ENCODE measurements at regions not wholly inside any gene's neighbourhood (a gene's known extent, or its start where the extent isn't known, plus 50 kb on each side); places are given as distances from the start of the nearest gene placed in this dataset.

DNA sequence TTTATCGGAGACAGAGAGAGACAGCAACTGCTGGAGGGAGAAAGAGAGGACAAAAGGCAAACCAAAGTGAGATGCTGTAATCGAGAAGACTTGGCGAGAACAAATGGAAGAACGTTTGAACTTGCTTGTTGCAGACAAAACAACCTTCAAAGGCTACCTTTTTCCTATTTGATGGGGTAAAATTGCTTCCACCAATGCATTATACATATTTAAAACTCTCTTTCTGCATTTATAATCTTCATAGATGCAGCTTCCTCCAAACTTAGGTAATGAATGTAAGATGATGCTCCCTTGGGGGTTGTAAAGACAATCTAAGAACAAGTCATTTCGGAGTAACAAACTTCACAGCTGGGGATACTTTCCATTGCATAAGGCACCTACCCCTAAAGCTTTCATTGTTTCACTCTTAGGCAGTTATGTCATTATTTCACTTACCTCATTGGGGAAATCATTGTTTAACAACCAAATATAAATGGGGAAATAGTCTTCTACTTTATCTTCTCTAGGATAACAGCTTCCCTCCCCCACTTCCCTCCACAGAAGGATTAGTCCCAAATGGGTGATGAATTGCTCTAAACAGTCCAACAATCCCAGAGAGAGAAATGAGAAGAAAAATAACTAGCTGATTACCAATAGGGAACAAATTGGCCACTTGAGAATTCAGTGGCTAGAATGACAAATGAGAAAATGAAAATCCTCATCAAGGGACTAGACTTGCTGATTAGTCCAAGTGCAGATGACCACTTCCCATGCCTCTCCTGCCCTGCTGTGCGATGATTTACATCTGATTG, 269.8 kb upstream of the ADAMTS9 start:
- DNase-seq (ENCODE audit: low read depth): no peak
- TF ChIP-seq, protein P1, sequence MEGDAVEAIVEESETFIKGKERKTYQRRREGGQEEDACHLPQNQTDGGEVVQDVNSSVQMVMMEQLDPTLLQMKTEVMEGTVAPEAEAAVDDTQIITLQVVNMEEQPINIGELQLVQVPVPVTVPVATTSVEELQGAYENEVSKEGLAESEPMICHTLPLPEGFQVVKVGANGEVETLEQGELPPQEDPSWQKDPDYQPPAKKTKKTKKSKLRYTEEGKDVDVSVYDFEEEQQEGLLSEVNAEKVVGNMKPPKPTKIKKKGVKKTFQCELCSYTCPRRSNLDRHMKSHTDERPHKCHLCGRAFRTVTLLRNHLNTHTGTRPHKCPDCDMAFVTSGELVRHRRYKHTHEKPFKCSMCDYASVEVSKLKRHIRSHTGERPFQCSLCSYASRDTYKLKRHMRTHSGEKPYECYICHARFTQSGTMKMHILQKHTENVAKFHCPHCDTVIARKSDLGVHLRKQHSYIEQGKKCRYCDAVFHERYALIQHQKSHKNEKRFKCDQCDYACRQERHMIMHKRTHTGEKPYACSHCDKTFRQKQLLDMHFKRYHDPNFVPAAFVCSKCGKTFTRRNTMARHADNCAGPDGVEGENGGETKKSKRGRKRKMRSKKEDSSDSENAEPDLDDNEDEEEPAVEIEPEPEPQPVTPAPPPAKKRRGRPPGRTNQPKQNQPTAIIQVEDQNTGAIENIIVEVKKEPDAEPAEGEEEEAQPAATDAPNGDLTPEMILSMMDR (IDR thresholded peaks at IDR 0.05; ENCODE audit: insufficient read depth, low read length): no peak
- no peak overlapping the region for H3K4me3 ChIP-seq (ENCODE audit: low read depth, low read length)

DNA sequence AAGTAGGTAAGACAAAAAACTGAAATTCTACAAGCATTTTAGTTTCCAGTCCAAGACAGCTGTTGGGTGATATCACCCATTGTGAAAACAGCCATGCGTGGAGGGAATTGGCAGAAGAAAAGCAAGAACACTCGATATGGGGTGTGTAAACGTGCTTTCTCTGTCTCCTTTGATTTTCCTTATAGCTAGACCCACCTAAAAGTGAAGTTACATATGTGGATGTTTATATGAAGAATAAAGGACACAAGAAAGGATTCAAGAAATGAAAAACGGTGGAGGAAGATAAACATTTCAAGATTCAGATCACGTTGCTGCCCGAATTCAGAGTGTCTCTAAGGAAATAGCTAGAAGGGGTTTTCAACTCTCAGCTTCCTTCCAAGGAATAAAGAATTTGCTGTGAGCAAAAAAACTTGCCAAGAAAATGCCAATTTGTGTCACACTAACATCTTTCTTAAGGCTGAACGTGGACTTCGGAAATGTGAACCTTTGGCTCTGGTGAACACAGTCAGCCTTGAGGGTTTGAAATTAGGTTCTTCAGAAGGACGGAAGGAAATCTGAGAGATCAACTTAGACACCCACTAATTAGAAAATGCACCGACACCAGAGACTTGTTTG, 269.0 kb upstream of the ADAMTS9 start:
- DNase-seq (ENCODE audit: low read depth): no peak
- H3K4me3 ChIP-seq (ENCODE audit: low read depth, low read length): no peak overlapping the region
- TF ChIP-seq, protein P1 (IDR thresholded peaks at IDR 0.05; ENCODE audit: insufficient read depth, low read length): no peak

DNA sequence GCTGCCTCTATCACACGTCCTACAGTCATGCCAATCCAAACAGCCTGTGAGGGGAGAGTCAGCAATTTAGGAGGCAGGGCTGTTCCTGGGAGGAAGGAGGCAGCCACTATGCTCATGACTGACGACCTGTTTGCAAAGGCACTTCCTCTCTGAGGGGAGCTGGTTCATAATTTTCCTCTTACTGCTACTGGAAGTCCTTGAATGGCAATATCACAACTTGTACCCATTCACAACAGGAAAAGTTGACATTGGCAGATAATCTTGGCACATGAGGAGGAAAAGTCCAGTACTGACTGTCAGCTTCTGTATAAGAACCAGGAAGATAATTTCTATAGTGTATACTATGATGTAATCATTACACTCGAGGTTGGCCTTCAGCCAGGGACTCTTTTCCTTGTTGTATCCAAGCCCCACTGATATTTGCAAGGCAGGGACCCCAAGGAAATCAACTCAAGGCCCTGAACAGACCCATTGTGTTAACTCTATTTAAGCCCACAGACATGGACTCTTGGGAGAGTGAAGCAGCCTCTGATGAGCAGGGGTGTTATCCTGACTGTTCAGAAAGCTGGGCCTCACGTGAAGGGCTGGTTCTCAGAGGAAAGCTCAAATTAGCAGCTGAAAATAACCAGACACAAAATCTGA, 267.3 kb upstream of the ADAMTS9 start:
- H3K4me3 ChIP-seq (ENCODE audit: low read depth, low read length): no peak overlapping the region
- TF ChIP-seq, protein P1 (IDR thresholded peaks at IDR 0.05; ENCODE audit: insufficient read depth, low read length): no peak
- DNase-seq (ENCODE audit: low read depth): no peak

DNA sequence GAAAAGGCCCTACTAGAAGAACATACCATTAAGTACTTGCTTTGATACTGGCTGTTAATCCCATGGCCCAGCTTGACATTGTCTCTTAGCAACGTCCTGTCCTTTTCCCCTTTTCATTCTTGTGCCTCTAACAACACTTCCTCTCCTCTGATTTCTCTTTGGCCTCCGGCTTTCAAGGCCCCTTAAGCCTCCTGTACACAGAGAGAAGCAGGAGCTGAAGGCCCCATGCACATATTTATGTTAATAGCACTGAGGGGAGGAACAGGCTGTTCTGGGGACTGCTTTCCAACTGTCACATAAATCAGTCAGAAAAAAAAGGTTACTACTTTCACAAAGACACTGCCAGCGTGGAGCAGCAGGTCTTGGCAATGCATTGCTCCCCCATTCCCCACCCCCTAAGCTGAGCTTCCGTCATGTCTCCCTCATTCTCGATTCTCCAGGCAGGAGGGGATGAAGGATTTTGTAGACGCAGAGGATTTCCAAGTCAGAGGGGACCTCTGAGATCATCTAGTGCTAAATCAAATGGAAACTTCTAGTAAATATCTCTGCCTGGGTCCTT, 257.4 kb upstream of the ADAMTS9 start:
- DNase-seq (ENCODE audit: low read depth): no peak
- TF ChIP-seq, protein P1 (IDR thresholded peaks at IDR 0.05; ENCODE audit: insufficient read depth, low read length): no peak
- H3K4me3 ChIP-seq (ENCODE audit: low read depth, low read length): no peak overlapping the region

DNA sequence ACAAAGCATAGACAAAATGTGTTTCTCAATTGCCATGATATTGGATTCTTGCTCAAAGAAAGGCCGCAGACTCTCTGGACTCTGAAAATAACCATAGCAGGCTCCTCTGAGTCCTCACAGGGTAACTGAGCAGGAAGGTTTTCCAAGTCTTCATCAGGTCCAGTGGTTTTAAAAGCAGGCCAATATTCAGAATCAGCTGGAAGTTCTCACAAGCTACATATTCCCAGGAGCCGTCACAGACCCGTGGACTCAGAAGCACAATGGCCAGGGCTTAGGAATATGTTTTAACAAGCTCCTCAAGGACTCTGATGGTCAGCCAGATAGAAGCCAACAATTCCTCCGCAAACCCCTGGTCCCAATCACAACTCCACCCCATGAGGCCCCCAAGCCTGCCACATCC, 256.1 kb upstream of the ADAMTS9 start:
- TF ChIP-seq, protein P1 (IDR thresholded peaks at IDR 0.05; ENCODE audit: insufficient read depth, low read length): no peak
- no peak overlapping the region for H3K4me3 ChIP-seq (ENCODE audit: low read depth, low read length)
- no peak for DNase-seq (ENCODE audit: low read depth)

DNA sequence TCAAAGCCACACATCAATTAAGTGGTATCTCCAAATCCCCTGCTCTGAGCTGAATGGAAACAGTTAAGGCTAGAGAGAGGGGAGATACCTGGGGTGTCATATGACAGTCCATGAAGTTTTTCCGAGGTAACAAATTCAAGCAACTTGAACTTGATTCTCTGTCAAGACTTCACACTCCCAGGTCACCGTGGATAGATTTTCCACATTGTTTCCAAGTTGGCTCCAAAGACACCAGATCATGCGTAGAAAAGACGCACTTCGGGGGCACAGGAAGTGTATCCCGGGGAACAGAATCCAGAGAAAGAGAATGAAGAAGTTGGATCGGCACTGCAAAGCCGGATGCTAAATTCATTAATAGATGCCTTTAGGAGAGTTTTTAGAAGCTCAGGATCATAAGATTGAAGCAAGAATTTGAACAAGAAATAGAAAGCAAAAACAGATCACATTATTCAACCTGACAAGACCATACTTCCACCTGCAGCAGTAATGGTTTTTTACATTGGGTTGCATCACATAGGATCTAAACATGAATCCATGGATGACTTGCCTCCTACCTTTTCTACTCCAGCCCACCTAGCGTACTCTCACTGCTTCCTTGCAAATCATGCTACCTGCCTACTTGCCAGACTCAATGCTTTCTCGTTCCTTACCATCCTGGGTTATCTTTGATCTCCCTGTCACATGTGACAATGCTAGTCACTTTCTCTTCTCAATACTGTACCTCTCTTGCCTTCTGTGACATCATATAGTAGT, 253.0 kb upstream of the ADAMTS9 start:
- no peak for DNase-seq (ENCODE audit: low read depth)
- no peak overlapping the region for H3K4me3 ChIP-seq (ENCODE audit: low read depth, low read length)
- TF ChIP-seq, protein P1 (IDR thresholded peaks at IDR 0.05; ENCODE audit: insufficient read depth, low read length): no peak

Data from fibroblast of the aortic adventitia (primary cell).